ENCODE measurements at regions not wholly inside any gene's neighbourhood (a gene's known extent, or its start where the extent isn't known, plus 50 kb on each side); places are given as distances from the start of the nearest gene placed in this dataset.
"Not testable (repeated sequence)": the region's sequence is repeated elsewhere in the genome, so short reads cannot be mapped to it uniquely, and the experiment has no call there.

DNA sequence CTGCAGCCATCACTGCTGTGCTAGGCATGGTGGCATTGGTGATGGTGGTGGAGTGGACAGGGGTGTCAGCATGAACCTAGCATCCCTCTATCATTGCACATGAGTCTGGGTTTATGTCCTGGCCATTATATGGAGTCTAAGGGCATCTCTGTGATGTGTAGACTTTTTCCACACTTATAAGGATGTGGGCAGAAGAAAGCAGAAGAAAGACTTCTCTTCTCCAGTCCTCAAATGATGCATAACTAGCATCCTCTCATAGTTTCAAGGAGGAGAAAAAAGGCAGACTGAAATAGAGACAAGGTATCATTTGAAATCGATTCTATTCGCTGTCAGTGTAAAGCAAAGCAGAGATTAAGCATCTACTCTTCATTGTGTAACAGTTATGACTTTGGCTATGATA, 140.0 kb upstream of the ATXN1 start:
- TF ChIP-seq, protein P1, sequence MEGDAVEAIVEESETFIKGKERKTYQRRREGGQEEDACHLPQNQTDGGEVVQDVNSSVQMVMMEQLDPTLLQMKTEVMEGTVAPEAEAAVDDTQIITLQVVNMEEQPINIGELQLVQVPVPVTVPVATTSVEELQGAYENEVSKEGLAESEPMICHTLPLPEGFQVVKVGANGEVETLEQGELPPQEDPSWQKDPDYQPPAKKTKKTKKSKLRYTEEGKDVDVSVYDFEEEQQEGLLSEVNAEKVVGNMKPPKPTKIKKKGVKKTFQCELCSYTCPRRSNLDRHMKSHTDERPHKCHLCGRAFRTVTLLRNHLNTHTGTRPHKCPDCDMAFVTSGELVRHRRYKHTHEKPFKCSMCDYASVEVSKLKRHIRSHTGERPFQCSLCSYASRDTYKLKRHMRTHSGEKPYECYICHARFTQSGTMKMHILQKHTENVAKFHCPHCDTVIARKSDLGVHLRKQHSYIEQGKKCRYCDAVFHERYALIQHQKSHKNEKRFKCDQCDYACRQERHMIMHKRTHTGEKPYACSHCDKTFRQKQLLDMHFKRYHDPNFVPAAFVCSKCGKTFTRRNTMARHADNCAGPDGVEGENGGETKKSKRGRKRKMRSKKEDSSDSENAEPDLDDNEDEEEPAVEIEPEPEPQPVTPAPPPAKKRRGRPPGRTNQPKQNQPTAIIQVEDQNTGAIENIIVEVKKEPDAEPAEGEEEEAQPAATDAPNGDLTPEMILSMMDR (conservative IDR thresholded peaks at IDR 0.05; ENCODE audit: control insufficient read depth, insufficient read depth, low read depth, low read length), result no peak
- no peak for DNase-seq (ENCODE audit: low read depth)
- H3K4me3 ChIP-seq (ENCODE audit: control insufficient read depth, low read depth, low read length), result no peak overlapping the region

DNA sequence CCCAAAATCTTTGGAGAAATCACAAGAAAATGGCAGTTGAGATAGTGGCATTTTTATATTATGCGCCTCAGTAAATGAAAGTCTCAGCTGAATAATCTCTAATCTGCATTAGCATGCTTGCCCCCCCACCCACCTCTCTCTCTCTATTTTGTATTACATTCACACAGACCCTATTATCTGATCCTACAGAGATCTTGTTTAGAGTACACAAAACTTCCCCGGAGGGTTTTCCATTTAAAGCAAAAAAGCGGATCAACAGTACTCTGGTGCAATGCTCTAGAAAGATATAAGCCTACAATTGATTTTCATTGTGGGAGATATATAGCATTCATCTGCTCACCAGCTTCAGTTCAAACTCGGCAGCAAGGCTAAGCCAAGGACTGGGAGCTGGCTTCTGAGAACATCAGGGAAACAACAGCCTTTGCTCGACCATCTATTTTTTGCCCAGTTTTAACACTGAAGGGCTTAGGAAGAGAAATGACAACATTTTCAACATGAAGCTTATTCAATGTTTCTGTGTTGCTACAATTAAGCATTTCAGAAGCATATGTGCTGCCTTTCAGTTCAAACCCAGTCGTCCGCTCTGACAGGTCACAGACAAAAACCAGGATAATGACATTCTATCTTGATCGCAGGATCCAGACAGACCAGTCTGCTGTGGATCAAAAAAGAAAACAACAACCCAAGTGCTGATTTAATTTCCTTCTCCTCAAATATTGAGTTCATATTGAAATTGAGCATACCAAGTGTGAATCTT, 137.6 kb upstream of the ATXN1 start:
- no peak overlapping the region for H3K4me3 ChIP-seq (ENCODE audit: control insufficient read depth, low read depth, low read length)
- no peak for DNase-seq (ENCODE audit: low read depth)
- TF ChIP-seq, protein P1 (conservative IDR thresholded peaks at IDR 0.05; ENCODE audit: control insufficient read depth, insufficient read depth, low read depth, low read length), result no peak

DNA sequence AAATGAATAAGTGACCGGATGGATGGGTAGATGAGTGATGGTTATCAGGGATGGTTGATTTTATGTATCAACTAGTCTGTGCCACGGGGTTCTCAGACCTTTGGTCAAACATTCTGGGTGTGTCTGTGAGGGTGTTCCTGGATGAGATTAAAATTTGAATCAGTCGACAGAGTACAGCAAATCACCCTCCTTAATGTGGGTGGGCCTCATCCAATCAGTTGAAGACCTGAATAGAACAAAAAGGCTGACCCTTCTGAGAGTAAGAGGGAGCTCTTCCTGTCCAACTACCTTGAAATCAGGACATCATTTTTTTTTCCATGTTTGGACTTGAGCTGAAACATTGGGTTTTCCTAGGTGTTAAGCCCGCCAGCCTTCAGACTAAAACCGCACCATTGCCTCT, 136.4 kb upstream of the ATXN1 start:
- TF ChIP-seq, protein P1 (conservative IDR thresholded peaks at IDR 0.05; ENCODE audit: control insufficient read depth, insufficient read depth, low read depth, low read length), result no peak
- DNase-seq (ENCODE audit: low read depth), result no peak
- H3K4me3 ChIP-seq (ENCODE audit: control insufficient read depth, low read depth, low read length), result no peak overlapping the region

DNA sequence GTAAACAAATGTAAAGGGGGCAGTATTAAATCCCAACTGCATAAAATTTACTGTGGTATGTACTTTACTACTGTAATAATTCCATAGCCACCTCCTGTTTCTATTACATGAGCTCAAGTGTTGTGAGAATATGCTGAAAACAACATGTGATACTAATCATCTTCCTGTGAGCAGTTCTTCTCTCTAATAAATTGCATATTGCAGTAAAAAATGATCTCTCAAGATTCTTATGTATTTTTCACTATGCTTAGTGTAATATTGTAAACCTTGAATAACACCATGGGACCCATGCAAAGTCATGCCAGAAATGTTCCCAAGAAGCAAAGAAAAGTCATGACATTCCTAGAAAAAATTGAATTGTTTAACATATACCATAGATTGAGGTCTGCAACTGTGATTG, 133.0 kb upstream of the ATXN1 start:
- DNase-seq (ENCODE audit: low read depth), result no peak
- TF ChIP-seq, protein P1 (conservative IDR thresholded peaks at IDR 0.05; ENCODE audit: control insufficient read depth, insufficient read depth, low read depth, low read length), result no peak
- H3K4me3 ChIP-seq (ENCODE audit: control insufficient read depth, low read depth, low read length), result no peak overlapping the region

DNA sequence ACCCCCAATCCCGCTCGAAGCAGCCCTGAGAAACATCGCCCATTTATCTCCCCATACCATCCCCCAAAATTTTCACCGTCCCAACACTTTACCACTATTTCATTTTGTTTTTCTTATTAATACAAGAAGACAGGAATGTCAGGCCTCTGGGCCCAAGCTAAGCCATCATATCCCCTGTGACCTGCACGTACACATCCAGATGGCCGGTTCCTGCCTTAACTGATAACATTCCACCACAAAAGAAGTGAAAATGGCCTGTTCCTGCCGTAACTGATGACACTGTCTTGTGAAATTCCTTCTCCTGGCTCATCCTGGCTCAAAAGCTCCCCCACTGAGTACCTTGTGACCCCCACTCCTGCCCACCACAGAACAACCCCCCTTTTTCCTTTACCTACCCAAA, 129.8 kb upstream of the ATXN1 start:
- DNase-seq (ENCODE audit: low read depth); H3K4me3 ChIP-seq (ENCODE audit: control insufficient read depth, low read depth, low read length): not testable (repeated sequence)

DNA sequence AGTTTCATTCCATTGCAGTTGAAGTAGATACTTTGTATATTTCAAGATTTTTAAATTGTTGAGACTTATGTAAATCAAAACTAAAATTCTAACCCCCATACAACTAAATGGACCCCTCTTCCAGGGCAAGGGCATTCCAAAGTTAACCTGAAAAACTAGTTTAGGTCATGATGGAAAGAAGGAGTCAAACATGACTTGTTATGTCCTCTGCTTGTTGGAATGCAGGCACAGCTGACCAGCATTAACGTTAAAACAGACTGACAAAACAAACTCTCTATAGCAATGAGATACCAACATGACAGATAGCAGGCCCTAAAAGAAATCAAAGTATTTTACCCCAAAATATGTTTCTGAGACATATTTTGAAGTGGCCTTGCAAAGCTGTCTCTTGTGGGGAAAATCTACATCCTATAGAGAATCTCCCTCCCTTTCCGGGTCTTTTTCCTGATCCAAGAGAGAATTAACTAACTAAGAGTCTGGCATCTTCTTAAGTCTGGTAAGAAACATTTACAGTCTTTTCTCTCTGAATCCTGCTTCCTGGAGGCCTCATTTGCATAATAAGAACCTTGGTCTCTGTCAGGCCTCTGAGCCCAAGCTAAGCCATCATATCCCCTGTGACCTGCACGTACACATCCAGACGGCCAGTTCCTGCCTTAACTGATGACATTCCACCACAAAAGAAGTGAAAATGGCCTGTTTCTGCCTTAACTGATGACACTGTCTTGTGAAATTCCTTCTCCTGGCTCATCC, 124.3 kb upstream of the ATXN1 start:
- TF ChIP-seq, protein P1 (conservative IDR thresholded peaks at IDR 0.05; ENCODE audit: control insufficient read depth, insufficient read depth, low read depth, low read length), result no peak
- H3K4me3 ChIP-seq (ENCODE audit: control insufficient read depth, low read depth, low read length), result no peak overlapping the region

DNA sequence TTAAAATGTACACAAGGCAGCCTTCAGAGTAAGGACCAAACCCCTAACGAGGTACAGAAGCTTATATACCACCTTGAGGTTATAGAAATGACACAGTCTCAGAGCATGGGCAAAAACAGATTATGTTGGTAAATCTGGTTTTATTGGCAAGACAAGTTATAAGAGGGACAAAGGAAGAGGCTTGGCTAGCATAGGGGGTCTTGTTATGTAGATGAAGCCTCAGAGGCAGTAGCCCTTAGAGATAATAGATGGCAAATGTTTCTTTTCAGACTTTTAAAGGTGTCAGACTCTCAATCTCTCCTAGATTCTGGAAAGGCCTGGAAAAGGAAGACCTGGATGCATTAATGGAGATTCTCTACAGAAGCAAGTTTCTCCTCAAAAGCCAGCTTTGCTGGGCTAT, 123.3 kb upstream of the ATXN1 start:
- TF ChIP-seq, protein P1 (conservative IDR thresholded peaks at IDR 0.05; ENCODE audit: control insufficient read depth, insufficient read depth, low read depth, low read length), result no peak
- DNase-seq (ENCODE audit: low read depth), result no peak
- no peak overlapping the region for H3K4me3 ChIP-seq (ENCODE audit: control insufficient read depth, low read depth, low read length)

More for the DNA sequence above, 124.3 kb upstream of the ATXN1 start:
- DNase-seq (ENCODE audit: low read depth), result no peak

Data from fibroblast of mammary gland (primary cell).